HCEC 1CT (cell line): ENCODE measurements at regions not wholly inside any gene's neighbourhood (a gene's known extent, or its start where the extent isn't known, plus 50 kb on each side); places are given as distances from the start of the nearest gene placed in this dataset.
A peak's percentile ranks its signal among the peaks of the same experiment; 100 is the strongest.

Experiments used
- DNase-seq: peaks from one replicate; pipeline ENCODE4 v3.0.0-alpha.2; 2017

DNA sequence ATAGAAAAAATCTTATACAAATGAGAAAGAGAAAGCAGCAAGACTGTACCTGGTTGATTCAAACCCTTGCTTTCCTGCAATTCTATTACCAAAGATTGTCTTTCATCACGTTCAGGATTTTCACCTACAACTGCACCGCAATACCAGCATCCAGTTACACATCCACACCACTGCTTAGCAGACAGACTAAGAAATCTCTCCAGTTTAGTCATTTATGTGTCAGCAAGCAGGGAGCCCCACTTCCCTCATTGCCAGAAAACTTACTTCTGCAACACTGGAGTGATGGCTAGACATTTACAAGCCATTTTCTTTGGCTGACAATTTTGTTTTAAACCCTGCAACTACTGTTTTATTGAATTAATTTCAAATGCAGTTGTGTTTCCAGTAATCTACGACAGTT is 359.6 kb upstream of the MEOX2 start:
- DNase-seq: peak; percentile 60

GRCh38 chr7:16045296-16045695 is 358.8 kb upstream of the MEOX2 start:
- no peak for DNase-seq

GRCh38 chr7:16044645-16045044 is 358.2 kb upstream of the MEOX2 start:
- DNase-seq: no peak

GRCh38 chr7:16040346-16040745 is 353.9 kb upstream of the MEOX2 start:
- no peak for DNase-seq

DNA sequence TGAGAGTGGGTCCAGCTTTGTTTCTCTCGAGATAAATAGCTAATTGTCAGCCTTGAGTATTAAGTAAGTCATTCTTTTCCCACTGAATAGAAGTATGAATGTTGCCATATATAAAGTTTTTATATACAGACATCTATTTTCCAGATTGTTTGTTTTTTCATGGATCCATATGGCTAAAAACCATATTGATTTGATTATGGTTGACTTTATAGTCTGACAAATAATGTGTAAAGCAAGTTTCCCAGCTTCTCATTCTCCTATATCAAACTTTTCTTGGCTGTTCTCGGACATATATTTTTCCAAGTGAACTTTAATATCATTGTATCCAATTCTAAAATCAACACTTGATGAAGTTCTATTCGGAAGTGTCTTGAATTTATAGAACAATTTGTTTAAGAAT is 352.4 kb upstream of the MEOX2 start:
- DNase-seq: no peak

DNA sequence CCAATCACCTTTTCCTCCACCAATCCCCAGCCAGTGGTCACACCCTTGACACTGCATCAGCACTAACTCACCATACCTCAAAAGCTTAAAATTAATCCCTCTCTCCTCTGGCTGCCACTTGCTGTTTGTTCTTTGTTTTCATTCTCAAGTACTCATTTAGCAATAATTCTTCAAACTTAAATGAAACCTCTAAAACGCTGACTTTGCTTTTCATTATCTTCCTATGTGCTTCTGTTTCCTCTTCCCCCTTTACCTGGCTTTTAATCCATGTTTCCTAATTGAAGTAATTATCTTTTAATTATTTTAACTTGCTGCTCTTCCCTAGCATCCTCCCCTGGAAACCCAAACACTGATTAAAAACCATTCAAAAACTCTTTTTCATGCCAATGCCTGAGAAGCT is 348.9 kb upstream of the MEOX2 start:
- DNase-seq: no peak

- no peak for DNase-seq
Observed at GRCh38 chr7:16034866-16035265, 348.4 kb upstream of the MEOX2 start.

DNA sequence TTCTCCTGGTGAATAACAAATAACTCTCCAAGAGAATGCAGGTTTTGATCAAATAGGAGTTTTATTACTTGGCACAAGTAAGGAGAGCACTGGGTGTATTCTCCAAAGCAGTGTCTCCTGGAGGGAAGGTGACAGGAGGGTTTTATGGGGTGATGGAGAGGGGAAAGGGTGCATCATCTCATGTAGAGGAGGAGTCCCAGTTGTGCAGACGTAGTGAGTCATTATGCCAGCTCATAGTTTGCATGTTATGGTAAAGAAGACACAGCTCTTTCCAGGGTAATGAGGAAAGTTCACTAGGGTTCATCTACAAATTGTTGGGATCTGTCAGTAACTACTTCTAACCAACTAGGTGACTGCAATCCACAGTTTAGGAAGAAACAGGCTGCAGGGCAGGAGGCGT is 347.9 kb upstream of the MEOX2 start:
- peak; percentile 76 for DNase-seq

DNA sequence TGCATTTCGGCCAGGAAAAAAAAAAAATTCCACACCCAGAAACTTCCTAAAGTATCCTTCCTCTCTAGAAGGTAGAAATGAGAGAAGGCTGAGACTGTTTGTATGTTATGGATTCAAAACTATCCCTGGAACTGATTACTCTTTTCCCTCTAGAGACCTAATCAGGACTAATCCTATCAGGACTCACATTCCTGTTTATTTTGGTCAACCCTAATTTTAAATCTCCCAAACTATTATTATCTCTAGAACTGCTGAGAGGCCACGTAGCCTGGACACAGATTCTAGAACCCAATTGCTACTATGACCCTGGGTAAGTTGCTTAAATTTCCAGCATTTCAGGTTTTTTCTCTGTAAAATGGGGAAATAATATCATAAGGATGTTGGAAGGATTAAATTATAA is 346.8 kb upstream of the MEOX2 start:
- no peak for DNase-seq

DNA sequence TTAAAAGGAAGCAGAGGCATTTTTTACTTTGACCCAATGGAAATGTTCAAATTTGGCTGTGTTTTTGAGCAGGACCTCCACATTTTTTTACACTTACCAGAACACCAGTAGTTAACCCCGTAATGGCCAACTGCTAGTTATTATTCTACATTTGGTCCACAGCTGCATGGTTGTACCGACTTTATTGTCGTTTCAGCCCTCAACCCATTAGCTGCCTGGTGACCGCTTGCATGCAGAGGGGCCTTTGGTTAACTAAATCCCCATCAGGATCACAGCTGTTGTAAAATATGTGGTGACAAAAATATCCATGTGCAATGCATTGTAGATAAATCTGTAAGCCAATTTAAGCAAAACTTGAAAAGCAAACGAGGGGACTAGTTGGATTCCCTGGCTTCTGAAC is 342.2 kb upstream of the MEOX2 start:
- peak; percentile 18 for DNase-seq

- DNase-seq: peak; percentile 95
Observed at GRCh38 chr7:16028103-16028502, 341.6 kb upstream of the MEOX2 start.

DNA sequence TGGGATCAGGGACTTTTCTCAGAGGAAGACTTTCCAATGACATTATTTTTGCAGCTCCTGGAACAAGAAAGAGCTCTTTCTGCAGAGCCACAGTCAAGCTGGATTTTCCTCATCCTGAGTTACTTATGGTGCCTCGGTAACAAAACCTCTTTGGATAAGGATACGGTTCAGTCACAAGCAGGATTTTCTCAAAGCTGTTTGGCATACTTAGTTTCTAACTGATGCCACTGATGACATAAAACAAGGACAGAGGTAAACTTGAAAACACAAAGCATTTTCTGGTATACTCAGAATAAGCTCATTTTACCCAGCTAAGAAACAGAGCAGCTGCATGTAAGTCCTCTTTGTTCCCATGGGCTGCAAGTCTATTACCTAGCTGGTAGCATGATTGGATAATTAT is 340.9 kb upstream of the MEOX2 start:
- no peak for DNase-seq

- peak; percentile 53 for DNase-seq
Observed at GRCh38 chr7:16026253-16027020, 340.0 kb upstream of the MEOX2 start.

DNA sequence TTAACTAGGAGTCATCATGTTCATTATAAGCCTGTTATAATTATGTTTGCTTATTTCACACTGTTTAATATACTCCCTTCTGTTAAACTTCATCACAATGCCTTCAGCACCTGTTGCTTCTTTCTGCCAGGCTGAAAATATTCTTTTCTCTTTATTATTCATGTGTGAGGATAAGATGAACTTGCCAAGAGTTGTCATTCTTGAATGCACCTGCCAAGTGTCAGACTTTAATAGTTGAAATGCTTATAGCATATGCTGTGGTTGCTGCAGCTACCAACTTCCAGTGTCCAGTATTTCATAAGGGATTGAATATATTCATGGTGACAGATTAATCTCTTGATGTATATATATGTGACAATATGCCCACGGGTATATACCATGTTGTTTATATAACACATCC is 339.2 kb upstream of the MEOX2 start:
- no peak for DNase-seq

GRCh38 chr7:16023503-16023902 is 337.0 kb upstream of the MEOX2 start:
- no peak for DNase-seq

- no peak for DNase-seq
Observed at GRCh38 chr7:16023046-16023445, 336.6 kb upstream of the MEOX2 start.

- no peak for DNase-seq
Observed at GRCh38 chr7:16021851-16022250, 335.4 kb upstream of the MEOX2 start.

DNA sequence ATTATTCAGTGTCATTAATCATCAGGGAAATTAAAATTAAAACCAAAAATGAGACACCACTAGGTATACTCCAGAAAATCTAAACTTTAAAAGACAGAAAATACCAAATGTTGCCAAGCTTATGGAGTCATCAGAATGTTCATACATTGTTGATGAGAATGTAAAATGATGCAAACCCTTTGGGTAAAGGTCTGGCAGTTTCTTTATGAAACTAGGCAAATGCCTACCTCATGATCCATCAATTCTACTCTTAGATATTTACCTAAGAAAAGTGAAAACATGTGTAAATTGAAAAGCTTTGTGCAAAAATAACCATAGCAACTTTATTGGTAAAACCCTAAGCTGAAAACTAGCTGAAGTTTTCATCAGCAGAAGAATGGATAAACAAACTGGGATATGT is 329.5 kb upstream of the MEOX2 start:
- no peak for DNase-seq

DNA sequence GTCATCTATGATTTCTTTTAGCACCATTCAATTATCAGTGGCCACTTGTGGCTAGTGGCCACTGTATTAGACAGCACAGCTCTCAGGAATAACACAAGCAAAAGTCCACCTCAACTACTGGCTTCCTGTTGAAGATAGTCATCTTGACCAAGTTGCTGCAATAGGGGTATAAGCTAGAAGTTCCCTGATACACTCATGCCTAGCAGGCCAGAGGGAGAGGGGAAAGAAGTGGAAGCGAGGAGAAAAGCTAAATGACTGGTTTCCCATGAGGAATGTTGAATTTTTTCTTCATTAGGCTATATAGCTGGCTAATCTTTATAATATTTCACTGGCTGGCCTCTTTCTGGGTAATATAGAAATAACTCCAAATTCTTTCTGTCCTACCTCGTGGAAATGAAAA is 327.5 kb upstream of the MEOX2 start:
- DNase-seq: no peak

- DNase-seq: no peak
Observed at GRCh38 chr7:16007911-16008310, 321.4 kb upstream of the MEOX2 start.

DNA sequence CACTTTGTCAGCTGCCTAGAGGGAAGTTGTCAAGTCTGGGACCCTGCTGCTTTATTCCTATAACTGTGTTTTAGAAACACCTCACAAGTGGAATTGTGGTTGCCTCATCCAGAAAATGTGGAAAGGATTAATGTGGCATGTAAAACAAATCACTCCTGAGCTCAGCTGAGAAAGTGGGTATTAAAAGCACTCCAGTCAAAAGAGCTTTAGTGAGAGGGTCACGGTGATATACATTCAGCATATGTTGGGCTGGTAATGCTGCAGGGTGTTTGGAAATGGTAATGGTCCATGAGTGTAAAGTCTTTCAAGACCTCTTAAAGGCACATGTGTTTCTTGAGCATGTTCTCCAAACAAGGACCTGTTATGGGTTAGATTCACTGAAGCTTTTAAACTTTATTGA is 318.2 kb upstream of the MEOX2 start:
- DNase-seq: no peak

GRCh38 chr7:16001477-16001876 is 315.0 kb upstream of the MEOX2 start:
- DNase-seq: no peak

- DNase-seq: no peak
Observed at GRCh38 chr7:15998617-15999016, 312.1 kb upstream of the MEOX2 start.

- no peak for DNase-seq
Observed at GRCh38 chr7:15995027-15995426, 308.5 kb upstream of the MEOX2 start.

DNA sequence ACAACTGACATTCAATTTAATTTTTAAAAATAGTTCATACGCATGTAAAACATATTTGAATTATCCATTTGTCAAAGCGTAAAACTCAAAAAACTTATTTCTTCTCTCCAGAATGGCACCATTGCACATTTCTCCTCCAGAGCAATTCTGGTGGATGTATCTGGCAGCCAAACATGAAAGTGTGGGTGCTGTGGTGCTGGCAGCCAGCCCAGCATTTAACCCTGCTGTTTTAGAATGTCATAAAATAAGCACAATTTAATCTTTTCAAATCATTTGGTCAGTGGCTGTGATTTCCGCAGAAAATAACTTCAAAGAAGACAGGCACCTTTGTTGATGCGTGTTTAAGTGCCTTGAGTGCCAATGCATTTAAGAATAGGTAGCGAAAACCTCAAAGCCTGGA is 302.7 kb upstream of the MEOX2 start:
- DNase-seq: no peak
